HepG2 (cell line): ENCODE measurements at regions not wholly inside any gene's neighbourhood (a gene's known extent, or its start where the extent isn't known, plus 50 kb on each side); places are given as distances from the start of the nearest gene placed in this dataset.

Source experiments
- ATAC-seq: fragments of 200-7000 bp; cut with Tn5 transposase; 3 replicates; pipeline ENCODE4 v1.9.1; 2020; ENCODE audit warnings: mild to moderate bottlenecking, moderate library complexity
- BruUV-seq: library from RNA; stranded (reverse); fragments of 400-500 nt; replicated peaks from 2 replicates; lab custom pipeline; 2021; lab: Mats Ljungman, UMichigan
- CTCF ChIA-PET: fragments of 300-600 bp; formaldehyde crosslinking; extraction: SDS; loops from one replicate; lab custom pipeline; 2021; ENCODE audit warnings: low total read pairs, inconsistent platforms, low intra/inter-chr PET ratio; lab: Yijun Ruan, JAX
- POLR2A ChIA-PET: fragments of 350-600 bp; sonication (Branson Sonifier 250); formaldehyde crosslinking; loops from one replicate; lab custom pipeline; 2020; ENCODE audit warnings: antibody characterized with exemption, inconsistent platforms; lab: Yijun Ruan, JAX
- DNase-seq: peaks from one replicate; pipeline ENCODE4 v3.0.0-alpha.2; 2015; ENCODE audit warnings: low spot score
- FAIRE-seq: peaks from 3 replicates; lab custom pipeline; 2011; peaks lifted over from hg19 to GRCh38; lab: Jason Lieb, UNC
- H2AFZ ChIP-seq: one replicate; pipeline ENCODE4 v1.6.1; 2011; ENCODE audit warnings: low read length, inconsistent platforms
- H3K27ac ChIP-seq: fragments of 300-600 bp; 3 replicates; pipeline ENCODE4 v1.8.0; 2011; ENCODE audit warnings: mixed run types, mild to moderate bottlenecking, mixed read lengths, low read length, inconsistent platforms; ENCODE audit not compliant: insufficient read depth; ENCODE audit errors: extremely low read length
- H3K27me3 ChIP-seq, 2 experiments: fragments of 200-600 bp in 1 of 2; 2 replicates in 1 of 2; 3 replicates in 1 of 2; pipeline versions ENCODE4 v1.6.0 to v1.8.0; 2011; ENCODE audit warnings: low read length in 2 of 2, mild to moderate bottlenecking in 2 of 2, moderate library complexity in 2 of 2, inconsistent platforms in 1 of 2; ENCODE audit not compliant: insufficient read depth in 2 of 2, control insufficient read depth in 1 of 2
- H3K36me3 ChIP-seq, 2 experiments: fragments of 200-600 bp in 1 of 2; replicated peaks in 1 of 2; 2 replicates in 1 of 2; 3 replicates in 1 of 2; pipeline versions ENCODE4 v1.5.1 to v1.8.0; 2011; ENCODE audit warnings: low read length in 2 of 2, inconsistent platforms in 1 of 2; ENCODE audit not compliant: insufficient read depth in 2 of 2, control insufficient read depth in 1 of 2
- H3K4me1 ChIP-seq: 2 replicates; pipeline ENCODE4 v1.5.1; 2012; ENCODE audit warnings: low read length, inconsistent platforms; ENCODE audit not compliant: insufficient read depth
- H3K4me2 ChIP-seq: 2 replicates; pipeline ENCODE4 v1.6.0; 2011; ENCODE audit warnings: low read depth, low read length, inconsistent platforms
- H3K4me3 ChIP-seq, 3 experiments: fragments of 200-600 bp in 1 of 3; sonication (generic), shearing (Covaris generic) in 1 of 3; replicated peaks in 1 of 3; 2 replicates each; pipeline ENCODE4 v1.5.1; 2011 to 2016; ENCODE audit warnings: low read length in 3 of 3, inconsistent platforms in 2 of 3, low read depth in 2 of 3, mild to moderate bottlenecking in 2 of 3, control low read depth in 1 of 3, mixed read lengths in 1 of 3; ENCODE audit not compliant: insufficient read depth in 1 of 3
- H3K79me2 ChIP-seq: one replicate; pipeline ENCODE4 v1.6.1; 2011; ENCODE audit warnings: low read length, inconsistent platforms; ENCODE audit not compliant: insufficient read depth
- H3K9ac ChIP-seq: 2 replicates; pipeline ENCODE4 v1.6.0; 2011; ENCODE audit warnings: mild to moderate bottlenecking, low read depth, low read length, inconsistent platforms; ENCODE audit not compliant: insufficient read depth
- H3K9me3 ChIP-seq: 2 replicates; pipeline ENCODE4 v1.5.1; 2012; ENCODE audit warnings: mild to moderate bottlenecking, low read length
- H4K20me1 ChIP-seq: 2 replicates; pipeline ENCODE4 v1.6.0; 2011; ENCODE audit warnings: inconsistent platforms, mild to moderate bottlenecking, low read length, moderate library complexity; ENCODE audit not compliant: insufficient read depth
- ZNF672 ChIP-seq: sonication (generic); formaldehyde crosslinking; IDR thresholded peaks from 2 replicates; pipeline ENCODE4 v1.8.1; 2022; ENCODE audit warnings: missing genetic modification reagents
- WGBS: methylation state at CpG from one replicate; pipeline ENCODE4 v1.1.6; 2017; ENCODE audit warnings: low lambda C conversion rate; 5-methylcytosine and 5-hydroxymethylcytosine counted together
- in situ Hi-C: cut with HindIII; loops from 2 replicates; pipeline ENCODE4 v1.10.0; 2017; ENCODE audit warnings: low pct_unique_long_range_greater_than_20kb; ENCODE audit not compliant: extremely low pct_ligation_motif_present
- intact Hi-C: fragments of 100-400 bp; cut with micrococcal nuclease; formaldehyde crosslinking; loops from one replicate; pipeline ENCODE4 v1.10.0; 2022; ENCODE audit not compliant: unreplicated experiment
- TF ChIP-seq, protein P1 (sequence below), 2 experiments: fragments of 450-650 bp in 1 of 2; sonication (generic) in 1 of 2; formaldehyde crosslinking; IDR thresholded peaks; 2 replicates each; pipeline versions ENCODE4 v1.5.0 to v1.8.0; 2020 to 2022; ENCODE audit warnings: mild to moderate bottlenecking in 1 of 2, missing genetic modification reagents in 1 of 2
- TF ChIP-seq, protein P2 (sequence below): sonication (generic); formaldehyde crosslinking; IDR thresholded peaks from 2 replicates; pipeline ENCODE4 v1.4.0; 2020; ENCODE audit warnings: missing genetic modification reagents

DNA sequence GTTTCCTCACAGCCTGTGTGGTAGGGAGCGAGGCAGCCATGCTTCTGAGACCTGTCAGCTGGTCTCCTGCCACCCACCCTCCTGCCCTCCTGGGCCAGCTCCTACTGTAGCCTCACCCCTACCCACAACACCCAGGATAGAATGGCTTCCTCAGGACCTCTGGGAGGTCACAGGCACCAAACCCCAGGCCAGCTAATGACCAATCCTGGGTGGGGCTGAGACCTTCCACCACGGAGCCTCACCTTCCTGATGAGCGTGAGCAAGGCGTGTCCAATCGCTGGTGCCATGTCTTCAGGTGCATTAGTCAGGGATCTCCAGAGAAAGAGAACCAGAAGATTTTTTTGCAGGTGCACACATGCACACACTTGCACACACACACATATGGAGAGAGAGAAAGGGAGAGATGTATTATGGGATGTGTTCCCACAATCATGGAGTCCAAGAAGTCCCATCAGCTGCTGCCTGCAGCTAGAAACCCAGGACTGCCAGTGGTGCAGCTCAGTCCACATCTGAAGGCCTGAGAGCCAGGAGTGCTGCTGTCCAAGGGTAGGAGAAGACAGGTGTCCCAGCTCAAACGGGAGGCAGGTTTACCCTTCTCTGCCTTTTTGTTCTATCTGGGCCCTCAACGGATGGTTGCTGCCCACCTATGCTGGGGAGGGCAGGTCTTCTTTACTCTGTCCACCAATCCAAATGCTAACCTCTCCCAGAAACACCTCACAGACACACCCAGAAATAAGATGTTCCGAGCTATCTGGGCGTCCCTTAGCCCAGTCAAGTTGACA is 70.4 kb upstream of the HDAC4 start:
- Histone ChIP-seq H3K4me3 (no peak overlapping the region), H3K9ac (no peak overlapping the region), H3K27me3 (peaks cover 2 to 44% of the 10 kb centered on the region in 2 experiments; a peak in 3 of 5 replicates), H3K4me1 (peaks cover 5% of the 10 kb centered on the region), H3K4me2 (no peak overlapping the region), H3K36me3 (no peaks in the 10 kb centered on the region), H2AFZ (no peak overlapping the region), H4K20me1 (no peaks in the 10 kb centered on the region), H3K79me2 (no peaks in the 10 kb centered on the region), H3K27ac (no peak overlapping the region), H3K9me3 (no peaks in the 10 kb centered on the region)
- POLR2A ChIA-PET, result no interaction called here
- intact Hi-C loops (no loop called here), in situ Hi-C loops (no loop called here)
- BruUV-seq, result no TSS peak
- CTCF ChIA-PET, result no interaction called here
- WGBS, result 32% methylated on average over 9 of the region's 9 CpGs
- no peak for DNase-seq
- no peak for ATAC-seq
- FAIRE-seq, result no peak
- TF ChIP-seq, protein P1, sequence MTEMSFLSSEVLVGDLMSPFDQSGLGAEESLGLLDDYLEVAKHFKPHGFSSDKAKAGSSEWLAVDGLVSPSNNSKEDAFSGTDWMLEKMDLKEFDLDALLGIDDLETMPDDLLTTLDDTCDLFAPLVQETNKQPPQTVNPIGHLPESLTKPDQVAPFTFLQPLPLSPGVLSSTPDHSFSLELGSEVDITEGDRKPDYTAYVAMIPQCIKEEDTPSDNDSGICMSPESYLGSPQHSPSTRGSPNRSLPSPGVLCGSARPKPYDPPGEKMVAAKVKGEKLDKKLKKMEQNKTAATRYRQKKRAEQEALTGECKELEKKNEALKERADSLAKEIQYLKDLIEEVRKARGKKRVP (CRISPR knock-in tag; IDR thresholded peaks at IDR 0.05), result no peak
- TF ChIP-seq, protein P2, sequence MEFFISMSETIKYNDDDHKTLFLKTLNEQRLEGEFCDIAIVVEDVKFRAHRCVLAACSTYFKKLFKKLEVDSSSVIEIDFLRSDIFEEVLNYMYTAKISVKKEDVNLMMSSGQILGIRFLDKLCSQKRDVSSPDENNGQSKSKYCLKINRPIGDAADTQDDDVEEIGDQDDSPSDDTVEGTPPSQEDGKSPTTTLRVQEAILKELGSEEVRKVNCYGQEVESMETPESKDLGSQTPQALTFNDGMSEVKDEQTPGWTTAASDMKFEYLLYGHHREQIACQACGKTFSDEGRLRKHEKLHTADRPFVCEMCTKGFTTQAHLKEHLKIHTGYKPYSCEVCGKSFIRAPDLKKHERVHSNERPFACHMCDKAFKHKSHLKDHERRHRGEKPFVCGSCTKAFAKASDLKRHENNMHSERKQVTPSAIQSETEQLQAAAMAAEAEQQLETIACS (CRISPR knock-in tag), result no peak
- TF ChIP-seq ZNF672 (CRISPR knock-in tag), result no peak
